Activated CD4-positive, alpha-beta T cell treated with anti-CD3 and anti-CD28 coated beads, Interleukin-2, amount 10 ng/mL, durations not matched to agents 7 days and 5 days (primary cell): ENCODE measurements at regions not wholly inside any gene's neighbourhood (a gene's known extent, or its start where the extent isn't known, plus 50 kb on each side); places are given as distances from the start of the nearest gene placed in this dataset.
"Not testable (repeated sequence)": the region's sequence is repeated elsewhere in the genome, so short reads cannot be mapped to it uniquely, and the experiment has no call there.

Experiments used
- CTCF ChIA-PET: fragments of 350-600 bp; sonication (Branson Sonifier 250); formaldehyde crosslinking; loops from one replicate; lab custom pipeline; 2021; ENCODE audit warnings: antibody characterized with exemption; lab: Charles Lee
- POLR2A ChIA-PET: fragments of 350-600 bp; sonication (Branson Sonifier 250); formaldehyde crosslinking; loops from one replicate; lab custom pipeline; 2021; ENCODE audit warnings: antibody characterized with exemption; lab: Charles Lee
- DNase-seq: peaks from one replicate; pipeline ENCODE4 v3.0.0-alpha.2; 2020
- H3K27ac Mint-ChIP-seq: one replicate; pipeline ENCODE4 v1.8.0; 2021; ENCODE audit warnings: mild to moderate bottlenecking, moderate library complexity, mixed read lengths
- H3K27me3 Mint-ChIP-seq: one replicate; pipeline ENCODE4 v1.8.0; 2021; ENCODE audit warnings: mixed read lengths
- H3K36me3 Mint-ChIP-seq: one replicate; pipeline ENCODE4 v1.8.0; 2021; ENCODE audit warnings: low read depth, mixed read lengths
- H3K4me1 Mint-ChIP-seq: one replicate; pipeline ENCODE4 v1.8.0; 2021; ENCODE audit warnings: mixed read lengths
- H3K4me3 Mint-ChIP-seq: one replicate; pipeline ENCODE4 v1.8.0; 2021; ENCODE audit warnings: mild to moderate bottlenecking, moderate library complexity, mixed read lengths
- H3K9me3 Mint-ChIP-seq: one replicate; pipeline ENCODE4 v1.8.0; 2021; ENCODE audit warnings: mixed read lengths

GRCh38 chr13:90641884-90642283 is 705.6 kb upstream of the MIR17HG start:
- CTCF ChIA-PET = no interaction called here
- H3K9me3 Mint-ChIP-seq = peaks cover 6% of the 10 kb centered on the region
- DNase-seq = no peak
- no peak overlapping the region for H3K27ac Mint-ChIP-seq
- H3K27me3 Mint-ChIP-seq = no peaks in the 10 kb centered on the region
- no peaks in the 10 kb centered on the region for H3K36me3 Mint-ChIP-seq
- no peaks in the 10 kb centered on the region for H3K4me1 Mint-ChIP-seq
- POLR2A ChIA-PET = no interaction called here
- no peak overlapping the region for H3K4me3 Mint-ChIP-seq

- Mint-ChIP-seq H3K4me3 (no peak overlapping the region), H3K9me3 (peaks cover 6% of the 10 kb centered on the region), H3K27me3 (no peaks in the 10 kb centered on the region), H3K27ac (no peak overlapping the region), H3K36me3 (no peaks in the 10 kb centered on the region), H3K4me1 (no peaks in the 10 kb centered on the region)
- ChIA-PET POLR2A (no interaction called here), CTCF (no interaction called here)
- no peak for DNase-seq
These were observed 701.9 kb upstream of the MIR17HG start for GRCh38 chr13:90645582-90645981.

GRCh38 chr13:90648497-90648896 is 699.0 kb upstream of the MIR17HG start:
- Mint-ChIP-seq H3K9me3 (peaks cover 14% of the 10 kb centered on the region), H3K27me3 (no peaks in the 10 kb centered on the region)
- CTCF ChIA-PET = no interaction called here

GRCh38 chr13:90652036-90652435 is 695.5 kb upstream of the MIR17HG start:
- no peaks in the 10 kb centered on the region for H3K27me3 Mint-ChIP-seq
- H3K4me3 Mint-ChIP-seq = no peak overlapping the region

More at GRCh38 chr13:90648497-90648896, 699.0 kb upstream of the MIR17HG start:
- H3K4me3 Mint-ChIP-seq = no peak overlapping the region
- no peak for DNase-seq
- no peaks in the 10 kb centered on the region for H3K4me1 Mint-ChIP-seq
- no peaks in the 10 kb centered on the region for H3K36me3 Mint-ChIP-seq
- no peak overlapping the region for H3K27ac Mint-ChIP-seq
- POLR2A ChIA-PET = no interaction called here

GRCh38 chr13:90654970-90655369 is 692.5 kb upstream of the MIR17HG start:
- ChIA-PET POLR2A (no interaction called here), CTCF (no interaction called here)
- no peaks in the 10 kb centered on the region for H3K36me3 Mint-ChIP-seq
- H3K4me3 Mint-ChIP-seq = no peak overlapping the region
- no peaks in the 10 kb centered on the region for H3K27me3 Mint-ChIP-seq
- no peak overlapping the region for H3K27ac Mint-ChIP-seq
- no peaks in the 10 kb centered on the region for H3K4me1 Mint-ChIP-seq
- no peak for DNase-seq
- peaks cover 12% of the 10 kb centered on the region for H3K9me3 Mint-ChIP-seq

More at GRCh38 chr13:90652036-90652435, 695.5 kb upstream of the MIR17HG start:
- H3K9me3 Mint-ChIP-seq = peaks cover 10% of the 10 kb centered on the region
- CTCF ChIA-PET = no interaction called here
- H3K4me1 Mint-ChIP-seq = no peaks in the 10 kb centered on the region
- POLR2A ChIA-PET = no interaction called here
- DNase-seq = no peak
- no peak overlapping the region for H3K27ac Mint-ChIP-seq
- no peaks in the 10 kb centered on the region for H3K36me3 Mint-ChIP-seq

GRCh38 chr13:90664200-90664599 is 683.3 kb upstream of the MIR17HG start:
- H3K9me3 Mint-ChIP-seq, DNase-seq, H3K36me3 Mint-ChIP-seq, CTCF ChIA-PET, H3K27me3 Mint-ChIP-seq, H3K4me1 Mint-ChIP-seq, POLR2A ChIA-PET, H3K27ac Mint-ChIP-seq, H3K4me3 Mint-ChIP-seq: not testable (repeated sequence)

GRCh38 chr13:90673746-90674145 is 673.7 kb upstream of the MIR17HG start:
- CTCF ChIA-PET = no interaction called here
- DNase-seq = no peak
- Mint-ChIP-seq H3K36me3 (no peaks in the 10 kb centered on the region), H3K4me3 (no peak overlapping the region), H3K27me3 (no peaks in the 10 kb centered on the region), H3K27ac (no peak overlapping the region), H3K9me3 (peaks cover 3% of the 10 kb centered on the region), H3K4me1 (no peaks in the 10 kb centered on the region)
- POLR2A ChIA-PET = no interaction called here

- no peak overlapping the region for H3K27ac Mint-ChIP-seq
- ChIA-PET POLR2A (no interaction called here), CTCF (no interaction called here)
- no peak for DNase-seq
- peaks cover 10% of the 10 kb centered on the region for H3K9me3 Mint-ChIP-seq
- no peaks in the 10 kb centered on the region for H3K36me3 Mint-ChIP-seq
- H3K4me3 Mint-ChIP-seq = no peak overlapping the region
- no peaks in the 10 kb centered on the region for H3K4me1 Mint-ChIP-seq
- H3K27me3 Mint-ChIP-seq = no peaks in the 10 kb centered on the region
These were observed 672.4 kb upstream of the MIR17HG start for GRCh38 chr13:90675129-90675528.

- Mint-ChIP-seq H3K4me1 (no peaks in the 10 kb centered on the region), H3K27ac (no peak overlapping the region), H3K4me3 (no peak overlapping the region), H3K36me3 (no peaks in the 10 kb centered on the region), H3K27me3 (no peaks in the 10 kb centered on the region), H3K9me3 (peaks cover 12% of the 10 kb centered on the region)
- ChIA-PET POLR2A (no interaction called here), CTCF (interaction anchor here (0.7 kb wide), 1 partner anchor 13 kb away, joined by 3 read pairs; no protein-coding TSS in a partner anchor)
- no peak for DNase-seq
These were observed 666.7 kb upstream of the MIR17HG start for GRCh38 chr13:90680826-90681225.

- no peaks in the 10 kb centered on the region for H3K27me3 Mint-ChIP-seq
- POLR2A ChIA-PET = no interaction called here
- CTCF ChIA-PET = no interaction called here
These were observed 663.8 kb upstream of the MIR17HG start for GRCh38 chr13:90683711-90684131.

GRCh38 chr13:90686442-90686841 is 661.0 kb upstream of the MIR17HG start:
- H3K9me3 Mint-ChIP-seq = peaks cover 2% of the 10 kb centered on the region
- H3K4me3 Mint-ChIP-seq = no peak overlapping the region
- H3K36me3 Mint-ChIP-seq = no peaks in the 10 kb centered on the region
- no peaks in the 10 kb centered on the region for H3K4me1 Mint-ChIP-seq
- ChIA-PET POLR2A (no interaction called here), CTCF (no interaction called here)
- no peak overlapping the region for H3K27ac Mint-ChIP-seq
- DNase-seq = no peak
- H3K27me3 Mint-ChIP-seq = no peaks in the 10 kb centered on the region

More at GRCh38 chr13:90683711-90684131, 663.8 kb upstream of the MIR17HG start:
- H3K36me3 Mint-ChIP-seq = no peaks in the 10 kb centered on the region
- peaks cover 10% of the 10 kb centered on the region for H3K9me3 Mint-ChIP-seq
- H3K4me3 Mint-ChIP-seq = no peak overlapping the region
- no peak overlapping the region for H3K27ac Mint-ChIP-seq
- no peaks in the 10 kb centered on the region for H3K4me1 Mint-ChIP-seq
- DNase-seq = no peak

GRCh38 chr13:90689111-90689510 is 658.4 kb upstream of the MIR17HG start:
- ChIA-PET CTCF (no interaction called here), POLR2A (no interaction called here)
- no peak overlapping the region for H3K27ac Mint-ChIP-seq
- no peaks in the 10 kb centered on the region for H3K4me1 Mint-ChIP-seq
- H3K9me3 Mint-ChIP-seq = no peaks in the 10 kb centered on the region
- no peak overlapping the region for H3K4me3 Mint-ChIP-seq
- no peaks in the 10 kb centered on the region for H3K36me3 Mint-ChIP-seq
- no peaks in the 10 kb centered on the region for H3K27me3 Mint-ChIP-seq
- no peak for DNase-seq

- no peaks in the 10 kb centered on the region for H3K27me3 Mint-ChIP-seq
- ChIA-PET POLR2A (no interaction called here), CTCF (no interaction called here)
- no peak overlapping the region for H3K4me3 Mint-ChIP-seq
- no peaks in the 10 kb centered on the region for H3K36me3 Mint-ChIP-seq
- H3K27ac Mint-ChIP-seq = no peak overlapping the region
- no peaks in the 10 kb centered on the region for H3K4me1 Mint-ChIP-seq
- H3K9me3 Mint-ChIP-seq = no peaks in the 10 kb centered on the region
- no peak for DNase-seq
These were observed 656.9 kb upstream of the MIR17HG start for GRCh38 chr13:90690458-90691080.

GRCh38 chr13:90696254-90696653 is 651.2 kb upstream of the MIR17HG start:
- Mint-ChIP-seq H3K4me1 (no peaks in the 10 kb centered on the region), H3K4me3 (no peak overlapping the region), H3K27me3 (no peaks in the 10 kb centered on the region), H3K36me3 (no peaks in the 10 kb centered on the region), H3K9me3 (no peaks in the 10 kb centered on the region), H3K27ac (no peak overlapping the region)
- ChIA-PET POLR2A (no interaction called here), CTCF (no interaction called here)
- no peak for DNase-seq
